HG03060 (cell line): ENCODE measurements at regions not wholly inside any gene's neighbourhood (a gene's known extent, or its start where the extent isn't known, plus 50 kb on each side); places are given as distances from the start of the nearest gene placed in this dataset.
A peak's percentile ranks its signal among the peaks of the same experiment; 100 is the strongest.

Source experiments
- ATAC-seq: cut with Tn5 transposase; IDR thresholded peaks from one replicate; pipeline ENCODE4 v1.9.1; 2021; ENCODE audit warnings: low read depth, moderate number of reproducible peaks; ENCODE audit not compliant: unreplicated experiment

- ATAC-seq: no peak
Observed at GRCh38 chr3:81953111-81953510, 191.7 kb upstream of the GBE1 start.

GRCh38 chr3:81952141-81952540 lies 190.7 kb upstream of the GBE1 start:
- no peak for ATAC-seq

GRCh38 chr3:81951636-81952035 lies 190.2 kb upstream of the GBE1 start:
- no peak for ATAC-seq

- no peak for ATAC-seq
Observed at GRCh38 chr3:81951106-81951505, 189.7 kb upstream of the GBE1 start.

- ATAC-seq: no peak
Observed at GRCh38 chr3:81947359-81947758, 185.9 kb upstream of the GBE1 start.

- no peak for ATAC-seq
Observed at GRCh38 chr3:81938681-81939080, 177.2 kb upstream of the GBE1 start.

- ATAC-seq: no peak
Observed at GRCh38 chr3:81936817-81937216, 175.4 kb upstream of the GBE1 start.

- no peak for ATAC-seq
Observed at GRCh38 chr3:81932681-81933080, 171.2 kb upstream of the GBE1 start.

- no peak for ATAC-seq
Observed at GRCh38 chr3:81931265-81932251, 170.1 kb upstream of the GBE1 start.

- ATAC-seq: no peak
Observed at GRCh38 chr3:81929697-81930096, 168.3 kb upstream of the GBE1 start.

GRCh38 chr3:81927811-81928210 lies 166.4 kb upstream of the GBE1 start:
- no peak for ATAC-seq

GRCh38 chr3:81925385-81925784 lies 163.9 kb upstream of the GBE1 start:
- no peak for ATAC-seq

GRCh38 chr3:81923038-81923437 lies 161.6 kb upstream of the GBE1 start:
- no peak for ATAC-seq

- ATAC-seq: no peak
Observed at GRCh38 chr3:81922404-81922803, 161.0 kb upstream of the GBE1 start.

- ATAC-seq: no peak
Observed at GRCh38 chr3:81920816-81921215, 159.4 kb upstream of the GBE1 start.

- ATAC-seq: no peak
Observed at GRCh38 chr3:81916890-81917289, 155.4 kb upstream of the GBE1 start.

- ATAC-seq: no peak
Observed at GRCh38 chr3:81913886-81914663, 152.6 kb upstream of the GBE1 start.

GRCh38 chr3:81911221-81911620 lies 149.8 kb upstream of the GBE1 start:
- ATAC-seq: no peak

- peak; percentile 57 for ATAC-seq
Observed at GRCh38 chr3:81910244-81910852, 148.9 kb upstream of the GBE1 start.

GRCh38 chr3:81909796-81910195 lies 148.4 kb upstream of the GBE1 start:
- ATAC-seq: no peak

- no peak for ATAC-seq
Observed at GRCh38 chr3:81908561-81908960, 147.1 kb upstream of the GBE1 start.
